Stimulated activated naive CD8-positive, alpha-beta T cell treated with anti-CD3 and anti-CD28 coated beads, Interleukin-15, Interleukin-2, amounts not matched to agents 100 ng/mL and 50 ng/mL, for 24 hours (primary cell): ENCODE measurements at regions not wholly inside any gene's neighbourhood (a gene's known extent, or its start where the extent isn't known, plus 50 kb on each side); places are given as distances from the start of the nearest gene placed in this dataset.

Experiments
- H3K27ac Mint-ChIP-seq: one replicate; pipeline ENCODE4 v1.8.0; 2021; ENCODE audit warnings: mild to moderate bottlenecking, mixed read lengths
- H3K27me3 Mint-ChIP-seq: one replicate; pipeline ENCODE4 v1.8.0; 2021; ENCODE audit warnings: mixed read lengths
- H3K36me3 Mint-ChIP-seq: one replicate; pipeline ENCODE4 v1.8.0; 2021; ENCODE audit warnings: low read depth, mixed read lengths
- H3K4me1 Mint-ChIP-seq: one replicate; pipeline ENCODE4 v1.8.0; 2021; ENCODE audit warnings: low read depth, mixed read lengths
- H3K4me3 Mint-ChIP-seq: one replicate; pipeline ENCODE4 v1.8.0; 2021; ENCODE audit warnings: mild to moderate bottlenecking, mixed read lengths
- H3K9me3 Mint-ChIP-seq: one replicate; pipeline ENCODE4 v1.8.0; 2021; ENCODE audit warnings: mixed read lengths

DNA sequence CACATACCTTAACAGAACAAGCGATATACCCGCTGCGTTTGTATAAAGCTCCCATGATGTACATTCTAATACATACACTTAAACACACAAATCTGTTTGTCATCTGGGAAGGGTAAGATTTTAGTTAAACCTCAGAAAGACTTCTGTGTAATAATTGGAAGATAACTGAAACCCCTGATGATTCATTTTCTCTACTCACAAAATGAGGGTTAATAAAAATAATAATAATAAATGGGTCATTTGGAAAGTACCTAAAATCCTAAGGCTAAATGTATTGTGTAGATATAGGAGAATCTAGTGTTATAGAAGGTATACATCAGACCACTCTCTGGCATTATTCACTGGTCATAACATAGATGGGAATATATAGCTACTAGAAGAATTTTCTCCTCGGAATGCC lies 64.7 kb upstream of the SOX9 start:
- Mint-ChIP-seq H3K27ac (no peak overlapping the region), H3K36me3 (no peaks in the 10 kb centered on the region), H3K4me1 (no peaks in the 10 kb centered on the region), H3K27me3 (peaks cover 3% of the 10 kb centered on the region), H3K4me3 (no peak overlapping the region), H3K9me3 (no peaks in the 10 kb centered on the region)

DNA sequence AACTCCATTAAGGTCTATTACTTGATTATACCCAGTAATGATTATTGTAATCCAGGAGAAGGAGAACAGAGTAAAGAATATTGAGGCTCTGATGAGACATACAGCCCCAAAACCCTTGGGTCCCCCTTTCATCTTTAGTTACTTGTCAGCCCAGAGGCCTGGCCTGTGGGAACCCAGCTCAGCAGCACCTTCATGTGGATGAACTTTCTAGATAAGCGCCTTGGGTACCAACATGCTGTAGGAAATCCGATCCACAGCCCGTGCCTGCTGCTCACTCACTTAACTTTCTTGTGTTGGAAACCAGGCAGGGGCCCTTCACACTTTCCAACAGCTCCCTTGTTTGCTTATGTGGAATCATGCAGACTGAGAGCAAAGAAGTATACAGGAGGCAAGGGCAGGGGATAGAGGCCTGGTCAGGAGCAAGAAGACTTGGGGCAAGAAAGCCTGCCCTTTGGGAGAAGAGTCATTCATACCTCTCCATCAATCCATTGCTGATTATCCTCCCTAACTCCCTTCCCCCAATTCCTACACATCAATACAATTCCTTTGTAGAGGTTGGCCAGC lies 64.0 kb upstream of the SOX9 start:
- no peaks in the 10 kb centered on the region for H3K4me1 Mint-ChIP-seq
- no peaks in the 10 kb centered on the region for H3K36me3 Mint-ChIP-seq
- H3K27ac Mint-ChIP-seq, result no peak overlapping the region
- H3K4me3 Mint-ChIP-seq, result no peak overlapping the region
- H3K9me3 Mint-ChIP-seq, result no peaks in the 10 kb centered on the region
- peaks cover 3% of the 10 kb centered on the region for H3K27me3 Mint-ChIP-seq

DNA sequence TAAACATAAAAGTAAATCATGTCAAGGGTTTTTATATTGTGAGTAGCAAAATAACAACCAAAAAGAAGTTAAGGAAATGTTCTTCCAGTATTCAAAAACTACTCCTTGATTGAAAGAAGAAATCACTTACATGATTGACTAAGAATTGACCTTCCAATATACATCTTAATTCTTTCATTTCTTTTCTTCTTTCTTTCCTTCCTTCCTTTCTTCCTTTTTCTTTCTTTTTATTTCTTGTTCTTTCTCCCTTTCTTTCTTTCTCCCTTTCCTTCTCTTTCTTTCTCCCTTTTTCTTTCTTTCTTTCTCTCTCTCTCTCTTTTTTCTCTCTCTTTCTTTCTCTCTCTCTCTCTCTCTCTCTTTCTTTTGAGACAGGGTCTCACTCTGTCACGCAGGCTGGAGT lies 60.7 kb upstream of the SOX9 start:
- no peak overlapping the region for H3K27ac Mint-ChIP-seq
- no peaks in the 10 kb centered on the region for H3K27me3 Mint-ChIP-seq
- no peaks in the 10 kb centered on the region for H3K4me1 Mint-ChIP-seq
- no peaks in the 10 kb centered on the region for H3K9me3 Mint-ChIP-seq
- no peaks in the 10 kb centered on the region for H3K36me3 Mint-ChIP-seq
- H3K4me3 Mint-ChIP-seq, result no peak overlapping the region

DNA sequence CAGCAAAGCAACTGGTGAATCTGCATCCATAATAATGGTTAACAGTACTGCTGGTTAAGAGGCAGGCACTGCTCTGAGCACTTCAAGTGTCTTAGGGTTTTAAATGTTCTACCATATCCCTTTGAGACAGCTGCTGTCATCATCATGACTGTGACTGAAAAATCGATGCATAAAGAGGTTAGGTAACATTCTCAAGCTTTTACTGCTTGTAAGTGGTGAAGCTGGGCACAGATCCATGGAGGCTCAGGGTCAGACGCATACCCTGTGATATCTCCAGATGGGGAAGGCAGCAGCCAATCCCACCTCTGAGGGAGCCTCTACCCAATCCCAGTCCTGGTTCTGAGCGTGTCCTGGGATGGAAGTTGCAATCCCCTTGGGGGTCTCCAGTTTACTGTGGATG lies 57.6 kb upstream of the SOX9 start:
- no peak overlapping the region for H3K27ac Mint-ChIP-seq
- no peak overlapping the region for H3K4me3 Mint-ChIP-seq
- no peaks in the 10 kb centered on the region for H3K4me1 Mint-ChIP-seq
- peaks cover 6% of the 10 kb centered on the region for H3K9me3 Mint-ChIP-seq
- H3K27me3 Mint-ChIP-seq, result no peaks in the 10 kb centered on the region
- H3K36me3 Mint-ChIP-seq, result no peaks in the 10 kb centered on the region

DNA sequence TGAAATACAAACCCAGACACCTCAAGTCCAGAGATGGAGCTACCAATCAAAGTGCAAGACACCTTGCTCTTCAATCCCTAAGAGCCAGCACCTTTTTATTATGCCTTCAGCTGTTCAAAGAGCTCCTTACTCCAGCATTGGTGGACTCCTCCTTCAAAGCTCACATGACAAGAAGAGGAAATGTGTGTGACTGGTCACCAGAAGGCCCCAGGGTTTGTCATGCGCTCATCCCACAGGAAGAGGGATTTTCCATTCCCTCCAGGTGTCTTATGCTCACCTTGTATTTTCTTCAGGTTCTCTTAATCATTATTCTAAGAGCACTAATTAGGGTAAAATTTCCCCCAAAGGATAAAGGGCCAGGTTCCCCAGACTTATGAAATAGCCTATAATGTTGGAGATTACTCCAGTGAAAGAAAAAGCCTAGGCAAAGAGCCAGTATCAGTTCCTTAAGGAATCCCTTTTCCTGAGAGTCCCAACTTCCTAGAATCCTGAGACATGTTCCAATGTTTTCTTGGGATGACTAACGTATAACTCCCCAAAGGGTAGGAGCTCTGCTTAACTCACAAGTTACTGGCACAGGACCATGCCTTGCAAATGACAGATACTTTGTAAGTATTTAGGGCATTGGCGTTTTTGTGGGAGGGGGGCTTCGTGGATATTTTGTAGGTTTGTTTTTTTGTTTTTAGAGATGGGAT lies 56.9 kb upstream of the SOX9 start:
- Mint-ChIP-seq H3K9me3 (peaks cover 6% of the 10 kb centered on the region), H3K4me3 (no peak overlapping the region), H3K36me3 (no peaks in the 10 kb centered on the region), H3K27me3 (no peaks in the 10 kb centered on the region), H3K27ac (no peak overlapping the region), H3K4me1 (no peaks in the 10 kb centered on the region)

DNA sequence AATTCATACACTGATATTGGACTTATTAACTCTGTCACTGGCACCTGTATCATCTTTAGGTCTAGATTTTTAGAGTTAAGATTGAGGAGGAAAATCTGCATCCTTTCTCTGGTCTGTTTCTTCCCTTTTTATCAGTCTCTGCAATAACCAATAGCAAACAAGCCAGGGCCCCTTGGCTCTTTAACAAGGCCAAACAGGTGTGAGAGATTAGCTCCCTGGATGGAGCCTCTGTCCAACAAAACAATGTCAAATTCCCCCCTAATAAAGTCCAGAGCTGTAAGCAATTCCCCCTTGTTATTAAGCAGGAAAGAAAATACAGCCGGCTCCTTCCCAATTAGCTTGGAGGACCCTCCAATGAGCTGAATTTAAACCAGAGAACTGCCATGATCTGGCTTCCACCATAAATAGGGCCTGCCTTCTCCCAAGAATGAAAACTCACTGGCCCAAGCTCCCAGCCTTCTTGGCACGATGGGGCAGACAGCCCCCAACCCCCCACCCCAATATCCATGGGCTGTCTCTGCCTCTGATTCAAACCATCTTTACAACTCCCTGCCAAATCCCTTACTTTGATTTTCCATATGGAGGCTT lies 56.1 kb upstream of the SOX9 start:
- no peaks in the 10 kb centered on the region for H3K27me3 Mint-ChIP-seq
- H3K9me3 Mint-ChIP-seq, result peaks cover 6% of the 10 kb centered on the region
- no peaks in the 10 kb centered on the region for H3K4me1 Mint-ChIP-seq
- H3K4me3 Mint-ChIP-seq, result no peak overlapping the region
- H3K36me3 Mint-ChIP-seq, result no peaks in the 10 kb centered on the region
- no peak overlapping the region for H3K27ac Mint-ChIP-seq

DNA sequence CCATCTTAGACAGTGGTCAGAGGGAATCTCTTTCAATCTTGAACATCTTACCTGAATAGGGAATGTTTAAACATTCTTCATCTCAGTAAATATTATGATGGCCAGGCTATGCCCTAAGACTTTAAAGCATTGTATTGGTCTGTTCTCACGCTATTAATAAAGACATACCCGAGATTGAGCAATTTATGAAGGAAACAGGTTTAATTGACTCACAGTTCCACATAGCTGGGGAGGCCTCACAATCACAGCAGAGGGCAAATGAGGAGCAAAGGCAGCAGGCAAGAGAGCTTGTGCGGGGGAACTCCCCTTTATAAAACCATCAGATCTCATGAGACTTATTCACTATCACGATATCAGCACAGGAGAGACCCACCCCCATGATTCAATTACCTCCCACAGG lies 55.3 kb upstream of the SOX9 start:
- Mint-ChIP-seq H3K36me3 (no peaks in the 10 kb centered on the region), H3K27me3 (no peaks in the 10 kb centered on the region), H3K9me3 (peaks cover 6% of the 10 kb centered on the region), H3K4me1 (no peaks in the 10 kb centered on the region), H3K4me3 (no peak overlapping the region), H3K27ac (no peak overlapping the region)

DNA sequence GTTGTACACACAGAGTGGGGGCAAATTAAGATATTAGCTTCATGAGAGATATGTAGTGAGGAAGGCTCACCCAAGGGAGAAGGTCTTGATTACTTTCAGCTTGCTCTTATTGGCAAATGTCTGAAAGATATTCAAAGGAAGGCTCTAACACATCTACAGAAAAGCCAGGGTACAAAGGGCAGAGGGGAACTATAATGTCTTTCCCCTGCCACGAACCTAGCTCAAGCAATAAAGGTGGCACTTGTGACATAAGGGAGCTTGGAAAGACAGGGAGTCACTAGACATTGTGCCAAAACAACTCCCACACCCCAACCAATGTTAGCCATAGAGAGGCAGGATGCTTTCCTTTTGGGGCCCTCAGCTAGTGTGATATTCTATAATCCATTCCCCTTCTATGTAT lies 52.2 kb upstream of the SOX9 start:
- H3K4me1 Mint-ChIP-seq, result no peaks in the 10 kb centered on the region
- peaks cover 6% of the 10 kb centered on the region for H3K9me3 Mint-ChIP-seq
- H3K4me3 Mint-ChIP-seq, result no peak overlapping the region
- no peaks in the 10 kb centered on the region for H3K27me3 Mint-ChIP-seq
- H3K36me3 Mint-ChIP-seq, result no peaks in the 10 kb centered on the region
- H3K27ac Mint-ChIP-seq, result no peak overlapping the region

DNA sequence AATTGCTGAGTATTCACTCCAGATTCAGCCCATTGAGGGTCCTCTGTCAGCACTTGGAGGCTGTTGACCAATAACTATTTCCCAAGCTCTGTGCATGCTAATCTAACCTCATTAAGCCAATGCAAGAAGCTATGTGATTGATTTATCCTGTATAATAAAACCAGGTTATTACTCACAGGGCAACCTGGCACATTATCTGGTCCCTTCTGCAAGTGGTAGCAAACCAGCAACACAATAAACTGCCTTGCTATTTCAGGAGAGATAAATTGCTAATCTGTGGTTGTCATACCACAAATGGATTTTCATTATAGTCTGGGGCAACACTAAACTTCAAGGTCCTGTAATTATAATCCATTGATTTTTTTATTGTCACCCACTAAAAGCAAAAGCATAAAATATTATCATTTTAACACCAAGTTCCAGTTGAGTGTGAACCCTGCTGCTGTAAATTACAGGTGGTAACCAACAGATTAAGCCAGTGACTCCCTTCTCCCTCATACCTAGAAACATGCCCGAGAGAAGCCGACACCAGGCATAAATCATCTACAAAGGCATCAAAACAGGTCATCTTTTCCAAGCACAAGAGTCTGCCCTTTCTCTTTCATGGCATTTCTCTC lies 51.1 kb upstream of the SOX9 start:
- H3K27ac Mint-ChIP-seq, result no peak overlapping the region
- no peak overlapping the region for H3K4me3 Mint-ChIP-seq
- no peaks in the 10 kb centered on the region for H3K4me1 Mint-ChIP-seq
- H3K36me3 Mint-ChIP-seq, result no peaks in the 10 kb centered on the region
- no peaks in the 10 kb centered on the region for H3K27me3 Mint-ChIP-seq
- H3K9me3 Mint-ChIP-seq, result peaks cover 6% of the 10 kb centered on the region
